Posterior vena cava (tissue), 2 donors: ENCODE measurements at regions not wholly inside any gene's neighbourhood (a gene's known extent, or its start where the extent isn't known, plus 50 kb on each side); places are given as distances from the start of the nearest gene placed in this dataset.

Source experiments
- DNase-seq: peaks from one replicate; pipeline ENCODE4 v3.0.0-alpha.2; 2020; ENCODE audit warnings: low spot score
- intact Hi-C, 2 donors: fragments of 100-400 bp; cut with DNase I; formaldehyde crosslinking; loops; one replicate each; pipeline versions ENCODE4 v1.14.1 to v1.14.2; 2022 to 2023
- donor health status: DM: yes; HTN: yes; CAD: no.
- donor health status: DM: yes; HTN: yes; CAD: no.

DNA sequence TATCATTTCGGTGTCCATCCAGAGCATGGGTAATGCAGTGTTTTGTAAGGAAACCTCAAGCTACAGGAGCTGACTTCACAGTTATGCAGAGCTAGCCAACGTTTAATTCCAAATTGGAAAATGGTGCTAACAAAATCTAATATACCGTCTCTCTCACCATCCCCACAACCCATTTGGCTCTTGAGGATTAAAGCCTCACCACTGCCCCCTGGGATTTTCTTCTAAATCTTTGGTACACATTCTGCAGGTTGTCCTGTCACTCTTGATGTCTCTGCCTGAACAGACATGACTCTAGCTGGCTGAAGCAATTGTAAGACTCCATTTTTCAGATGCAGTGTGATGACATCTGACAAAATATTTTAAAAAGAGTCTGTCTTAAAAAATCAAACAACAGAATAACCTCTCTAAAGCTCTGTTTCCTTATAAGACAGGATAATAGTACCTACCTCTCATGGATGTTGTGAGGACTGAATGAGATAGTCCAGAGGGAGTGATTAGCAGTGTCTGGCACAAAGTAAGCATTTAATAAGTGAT is 451.8 kb downstream of the SUCLA2 start:
- DNase-seq = no peak

DNA sequence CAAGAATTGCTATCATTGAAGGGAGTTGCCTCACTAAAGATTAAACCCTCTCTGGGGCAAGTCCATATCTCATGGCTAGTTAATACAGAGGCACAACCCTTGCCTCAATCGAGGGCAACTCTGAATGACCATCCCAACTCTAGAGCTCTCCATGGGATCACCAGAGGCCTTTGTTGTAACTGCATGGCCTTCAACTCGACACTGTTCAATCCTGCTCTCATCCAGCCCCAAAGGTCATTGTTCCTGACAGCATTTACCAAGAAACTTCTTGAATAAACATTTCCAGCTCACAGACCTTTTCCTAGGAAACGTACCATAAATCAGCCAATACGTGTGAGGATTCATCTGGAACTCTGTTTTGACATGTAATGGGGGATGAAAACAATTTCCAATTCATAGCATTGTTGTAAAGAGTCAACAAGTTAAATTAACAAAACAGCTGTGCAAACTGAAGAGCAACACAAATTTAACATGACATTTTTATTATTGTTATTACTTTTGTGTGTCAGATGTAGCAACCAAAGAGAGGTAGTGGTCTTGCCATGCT is 452.7 kb downstream of the SUCLA2 start:
- intact Hi-C loops = no loop called here
- DNase-seq = no peak

More for the DNA sequence above, 451.8 kb downstream of the SUCLA2 start:
- intact Hi-C loops = no loop called here

DNA sequence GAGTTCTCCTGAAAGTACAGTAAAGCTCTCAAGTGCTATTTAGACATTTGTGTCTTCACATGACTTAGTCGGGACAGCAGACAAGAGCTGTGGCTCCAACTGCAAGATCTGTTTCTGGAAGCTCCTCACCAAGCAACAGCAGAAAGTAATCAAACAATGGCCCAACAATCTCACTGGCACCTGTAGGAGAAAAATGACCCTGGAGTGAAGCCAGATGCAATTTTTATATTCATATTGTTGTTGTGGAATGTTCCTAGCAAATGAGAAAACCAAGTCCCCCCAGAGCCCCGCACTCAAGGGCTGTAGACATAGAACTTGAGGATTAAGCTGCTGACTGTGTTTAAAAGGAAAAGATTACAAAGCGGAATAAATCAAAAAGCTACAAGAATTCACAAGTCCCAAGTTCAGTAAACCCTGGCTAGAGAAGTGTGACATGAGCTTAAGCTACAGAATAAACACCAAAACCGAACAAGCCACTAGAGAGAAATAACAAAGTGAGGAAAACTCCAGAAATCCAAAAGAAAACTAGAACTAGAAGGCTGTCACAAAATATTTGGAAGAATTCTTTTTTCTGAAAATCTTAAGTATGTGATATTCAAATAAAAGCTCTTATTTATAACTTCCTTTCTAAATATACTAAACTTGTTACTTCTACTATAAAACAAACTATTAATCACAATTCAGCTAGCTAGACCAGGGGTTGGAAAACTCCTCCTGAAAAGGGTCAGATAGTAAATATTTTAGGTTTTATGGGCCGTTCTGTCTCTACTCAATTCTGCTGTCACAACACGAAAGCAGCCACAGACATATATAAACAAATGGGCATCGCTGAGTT is 454.5 kb downstream of the SUCLA2 start:
- DNase-seq = no peak
- intact Hi-C loops = no loop called here

DNA sequence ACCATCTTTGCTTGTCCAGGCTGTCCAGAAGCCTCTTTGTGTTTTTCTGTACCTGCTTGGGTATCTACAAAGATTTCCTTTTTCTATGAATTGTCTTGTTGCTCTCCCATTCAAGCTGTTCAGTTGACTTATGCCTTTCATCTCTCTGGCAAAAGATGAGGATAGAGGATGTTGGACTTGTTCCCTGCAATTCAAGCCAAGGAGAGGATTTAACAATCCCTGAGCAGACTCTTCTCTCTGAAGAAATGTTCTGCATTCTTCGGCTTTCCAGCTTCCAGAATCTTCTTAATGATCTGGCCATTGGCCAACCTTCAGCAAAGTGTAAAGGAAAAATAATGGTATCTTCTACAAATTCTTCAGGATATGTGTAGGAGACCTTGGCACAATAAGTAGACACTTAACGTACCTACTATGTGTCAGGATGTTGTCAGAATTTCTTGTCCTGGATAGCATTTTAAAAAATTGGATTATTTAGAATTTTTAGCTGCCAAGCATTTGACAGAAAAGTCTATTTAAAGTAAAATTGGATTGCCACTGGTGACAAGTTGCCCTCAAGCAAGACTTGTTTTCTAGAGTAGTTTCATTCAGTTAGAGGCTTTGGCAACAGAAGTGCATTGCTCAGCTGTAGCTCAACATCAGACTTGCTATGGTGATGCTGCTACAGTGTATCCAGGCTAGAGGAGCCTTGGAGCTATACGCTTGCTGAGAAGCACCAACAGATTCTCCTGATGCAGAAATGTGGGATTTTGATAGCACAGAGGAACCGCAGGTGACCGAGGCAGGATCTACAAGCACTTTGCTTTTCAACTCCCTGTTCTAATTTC is 455.7 kb downstream of the SUCLA2 start:
- intact Hi-C loops = no loop called here
- no peak for DNase-seq

DNA sequence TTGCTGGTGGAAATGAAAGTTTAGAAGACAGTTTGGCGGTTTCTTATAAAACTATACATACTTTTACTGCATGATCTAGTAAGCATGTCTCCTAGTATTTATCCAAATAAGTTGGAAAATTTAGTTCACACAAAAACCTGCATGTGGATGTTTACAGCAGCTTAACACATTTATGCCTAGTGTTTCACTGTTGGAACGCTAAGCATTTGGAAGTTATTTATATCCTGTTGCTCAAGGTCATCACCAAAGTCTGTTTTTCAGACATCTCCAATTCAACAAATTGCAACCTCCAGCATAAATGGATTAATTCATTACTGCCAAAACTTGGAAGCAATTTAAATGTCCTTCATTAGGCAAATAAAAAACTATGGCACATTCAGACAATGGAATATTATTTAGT is 461.8 kb downstream of the SUCLA2 start:
- intact Hi-C loops = no loop called here

DNA sequence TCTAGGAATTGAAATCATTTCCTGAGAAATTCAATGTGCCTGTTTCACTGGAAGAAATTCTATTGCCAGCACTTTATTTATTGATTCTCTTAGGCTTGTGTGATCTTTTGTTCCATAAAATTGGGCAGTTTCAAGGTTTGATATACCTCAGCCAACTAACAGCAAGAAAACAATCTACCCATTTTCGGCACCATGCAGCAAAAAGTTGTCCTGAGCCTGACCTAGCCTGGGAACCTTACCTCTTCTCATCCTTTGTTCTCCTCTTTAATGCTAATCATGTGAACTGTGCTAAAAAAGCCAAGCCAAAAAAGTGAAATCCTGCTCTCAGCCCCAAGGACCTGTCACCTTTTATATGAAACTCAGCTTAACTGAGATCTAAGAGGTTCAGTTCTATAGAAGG is 477.3 kb downstream of the SUCLA2 start:
- intact Hi-C loops = no loop called here
- DNase-seq = no peak

More for the DNA sequence above, 461.8 kb downstream of the SUCLA2 start:
- DNase-seq = no peak

DNA sequence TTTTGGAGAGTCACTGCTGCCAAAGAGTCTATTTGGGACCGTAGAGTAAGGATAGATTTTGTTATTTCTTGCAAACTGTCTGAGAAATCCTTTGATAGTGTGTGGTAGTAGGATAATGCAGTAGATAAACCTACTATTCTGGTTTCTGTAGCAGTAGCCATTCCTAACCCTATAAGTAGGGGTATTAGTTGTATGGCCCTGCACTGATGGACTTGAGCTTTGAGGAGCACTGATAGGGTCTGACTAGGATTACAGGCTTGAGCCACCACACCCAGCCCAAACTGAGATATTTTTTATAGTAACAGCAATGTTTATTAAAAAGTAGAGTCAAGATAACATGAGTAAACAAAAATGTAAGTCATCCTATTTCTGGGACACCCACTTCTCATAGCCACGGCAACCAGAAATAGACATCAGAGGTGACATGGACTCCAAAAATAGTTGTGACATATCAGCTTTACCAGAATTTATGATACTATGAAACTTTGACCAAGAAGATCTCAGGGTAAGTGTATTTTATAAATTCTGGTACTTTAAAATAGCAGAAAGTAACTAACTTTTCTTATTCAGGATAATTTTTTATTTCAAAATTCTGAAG is 479.1 kb downstream of the SUCLA2 start:
- intact Hi-C loops = no loop called here
- no peak for DNase-seq

DNA sequence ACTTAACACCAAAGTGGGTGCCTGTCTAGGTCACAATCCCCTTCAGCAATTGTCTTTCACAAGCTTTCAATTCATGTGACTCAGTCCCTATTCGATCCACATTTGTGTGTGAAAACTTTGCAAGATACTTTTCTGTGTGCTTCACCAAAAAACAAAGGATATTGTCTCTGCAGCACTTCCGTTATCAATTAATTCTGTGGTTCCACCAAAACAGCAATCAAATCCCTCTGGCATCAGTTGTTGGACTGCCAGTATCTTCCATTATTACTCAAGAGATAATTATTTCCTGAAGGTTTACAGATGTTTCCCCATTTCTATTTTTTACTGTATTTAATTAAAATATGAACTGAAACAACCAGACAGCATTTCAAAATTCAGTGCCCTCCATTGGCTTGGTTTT is 481.4 kb downstream of the SUCLA2 start:
- no peak for DNase-seq
- intact Hi-C loops = no loop called here

DNA sequence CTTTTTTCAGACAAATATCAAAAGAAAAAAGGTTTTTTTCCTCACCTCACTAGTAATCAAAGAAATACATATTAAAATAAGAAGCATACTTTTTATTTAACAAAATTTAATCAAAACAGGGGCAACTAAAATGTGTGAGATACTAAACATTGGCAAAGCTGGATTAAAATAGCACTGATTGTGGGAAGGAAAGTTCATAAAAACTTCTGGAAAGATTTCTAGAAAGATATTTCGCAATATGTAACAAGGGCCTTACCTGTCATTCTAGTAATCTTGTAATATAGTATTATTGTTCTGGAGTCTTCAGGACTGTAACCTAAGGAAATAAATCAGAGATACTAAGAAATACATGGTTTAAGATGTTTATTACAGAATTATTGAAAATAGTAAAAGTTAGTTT is 482.5 kb downstream of the SUCLA2 start:
- intact Hi-C loops = no loop called here
- no peak for DNase-seq

DNA sequence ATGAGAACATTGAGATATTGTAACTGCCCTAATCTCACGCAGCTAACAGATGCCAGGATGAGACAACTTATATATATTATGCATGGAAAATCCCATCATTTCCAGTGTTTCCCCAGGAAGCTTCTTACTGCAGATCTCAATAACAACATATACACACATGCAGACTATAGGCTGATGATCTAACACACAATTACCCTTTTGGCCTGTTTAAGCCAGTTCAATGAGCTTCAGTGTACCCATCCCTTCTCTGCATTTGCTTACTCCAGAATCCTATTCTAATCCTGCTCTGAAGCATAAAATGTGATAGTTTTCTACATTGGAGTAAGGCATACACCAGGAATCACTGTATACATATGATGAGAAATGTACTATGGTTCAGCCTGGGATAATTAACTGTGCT is 489.4 kb downstream of the SUCLA2 start:
- no peak for DNase-seq
- intact Hi-C loops = no loop called here

DNA sequence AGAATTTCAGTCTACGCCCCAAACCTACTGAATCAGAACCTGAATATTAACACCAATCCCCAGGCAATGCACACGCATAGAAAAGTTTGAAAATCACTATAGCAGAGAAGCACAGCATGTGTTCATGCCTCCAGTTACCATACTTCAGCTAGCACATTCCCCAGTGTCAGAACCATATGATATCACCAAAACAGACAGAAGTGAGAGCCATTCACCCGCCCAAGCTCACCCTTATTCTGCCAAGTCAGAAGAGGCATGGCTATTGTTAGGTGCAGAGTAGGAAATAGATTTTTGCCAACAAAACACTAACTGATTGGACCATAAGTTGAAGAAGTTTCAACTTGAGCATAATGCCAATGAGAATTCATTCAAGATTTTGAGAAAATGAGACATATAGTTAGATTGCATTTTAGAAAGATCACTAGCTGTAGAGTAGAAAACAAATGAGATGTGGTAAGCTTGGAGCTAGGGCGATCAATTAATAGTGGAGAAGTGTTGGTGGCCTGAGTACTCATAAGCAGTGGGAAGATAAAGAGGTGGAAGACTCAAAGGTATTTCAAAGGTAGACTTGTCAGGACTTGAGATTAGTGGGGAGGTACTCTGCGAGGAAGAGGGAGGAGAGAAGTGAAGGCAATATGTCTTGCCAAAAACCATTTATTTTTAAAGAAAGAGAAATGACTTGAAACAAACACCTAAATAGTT is 492.4 kb downstream of the SUCLA2 start:
- no peak for DNase-seq
- intact Hi-C loops = no loop called here

DNA sequence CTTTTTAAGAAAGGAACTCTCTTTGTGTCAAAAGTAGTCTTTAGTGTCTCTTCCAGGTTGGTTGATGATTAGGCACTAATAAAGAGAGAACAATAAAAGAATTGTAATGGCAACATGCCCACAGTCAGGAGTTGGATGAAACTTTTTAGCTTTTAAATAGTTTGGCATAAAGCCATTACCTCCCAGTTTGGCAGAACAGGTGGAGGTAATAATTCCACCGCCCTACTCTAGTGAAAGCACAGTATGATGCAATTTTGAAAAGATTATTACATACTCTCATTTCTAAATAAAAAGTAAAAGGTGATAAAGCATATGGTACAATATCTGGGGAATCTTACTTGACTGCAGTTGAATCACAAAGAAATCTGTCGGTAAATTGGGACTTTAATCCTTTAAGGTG is 497.6 kb downstream of the SUCLA2 start:
- no peak for DNase-seq
- intact Hi-C loops = no loop called here

DNA sequence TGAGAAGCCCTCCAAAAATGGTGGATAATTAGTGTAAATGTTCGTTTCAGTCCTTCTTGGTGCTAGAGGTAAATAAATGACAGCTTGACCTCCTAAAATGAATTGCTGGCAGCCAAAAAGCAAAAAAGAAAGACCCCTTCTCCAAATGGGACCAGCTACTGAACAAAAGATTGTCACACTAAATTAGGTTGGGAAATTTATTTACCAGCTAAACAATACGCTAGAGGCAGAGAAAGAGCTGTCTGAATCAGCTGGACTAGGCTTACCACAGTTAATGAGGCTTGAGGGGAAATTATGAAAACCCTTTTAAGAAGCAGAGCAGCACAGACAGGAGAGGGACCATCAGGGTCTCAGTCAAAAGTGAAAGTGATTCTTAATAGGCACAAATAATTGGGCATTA is 498.9 kb downstream of the SUCLA2 start:
- DNase-seq = no peak
- intact Hi-C loops = no loop called here

DNA sequence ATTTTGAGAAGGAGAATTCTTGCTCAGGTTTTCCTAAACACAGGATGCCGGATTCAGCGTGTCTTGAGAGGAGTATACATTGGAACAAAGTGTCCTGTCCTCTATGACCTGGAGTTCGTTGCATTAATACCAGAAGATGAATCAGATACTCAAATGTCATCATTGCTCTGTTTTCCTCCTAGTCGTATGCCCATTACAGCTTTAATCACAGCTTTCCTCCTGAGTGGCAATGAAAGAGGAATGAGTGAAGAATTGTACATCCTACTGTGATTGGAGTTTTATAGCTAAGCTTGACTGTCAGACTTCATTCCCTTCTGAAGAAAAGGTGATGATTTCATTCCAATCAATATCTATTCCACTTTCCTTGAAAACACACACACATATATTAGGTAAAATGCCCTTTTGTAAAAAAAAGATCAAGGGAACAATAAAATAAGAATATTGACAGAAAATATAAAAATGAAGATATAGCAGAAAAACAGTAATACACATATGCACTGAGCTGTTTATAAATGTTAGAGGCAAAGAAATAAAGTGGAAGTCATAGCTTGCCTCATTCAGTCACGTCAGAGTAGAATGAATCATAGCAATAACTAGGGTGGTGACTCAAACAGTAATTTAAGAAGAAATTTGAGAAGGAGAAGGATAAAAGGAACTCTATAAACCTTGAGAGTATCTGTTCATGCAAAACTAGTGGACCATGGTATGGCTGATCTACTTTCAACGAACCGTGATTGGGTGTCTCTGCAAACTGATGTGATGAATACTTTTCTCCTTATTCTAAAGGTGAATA is 501.5 kb downstream of the SUCLA2 start:
- intact Hi-C loops = no loop called here

DNA sequence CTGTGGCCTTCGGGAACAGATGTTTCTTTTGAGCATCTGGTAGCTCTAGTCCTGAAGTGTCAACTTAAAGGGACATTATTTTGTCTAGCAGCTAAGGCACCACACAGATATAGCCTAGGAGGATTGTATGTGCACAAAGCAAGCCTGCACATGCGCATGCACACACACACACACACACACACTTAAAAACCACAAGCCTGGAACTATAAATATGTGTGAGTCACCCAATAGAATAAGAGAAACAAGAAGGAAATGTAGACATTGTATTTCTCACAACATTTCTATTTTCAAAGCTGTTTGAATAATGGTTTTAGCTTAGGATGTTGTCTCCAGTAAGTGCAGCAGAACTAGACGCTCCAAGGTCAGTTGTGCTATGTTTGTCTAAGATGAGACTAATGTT is 516.5 kb downstream of the SUCLA2 start:
- intact Hi-C loops = no loop called here
- no peak for DNase-seq

More for the DNA sequence above, 501.5 kb downstream of the SUCLA2 start:
- DNase-seq = no peak

DNA sequence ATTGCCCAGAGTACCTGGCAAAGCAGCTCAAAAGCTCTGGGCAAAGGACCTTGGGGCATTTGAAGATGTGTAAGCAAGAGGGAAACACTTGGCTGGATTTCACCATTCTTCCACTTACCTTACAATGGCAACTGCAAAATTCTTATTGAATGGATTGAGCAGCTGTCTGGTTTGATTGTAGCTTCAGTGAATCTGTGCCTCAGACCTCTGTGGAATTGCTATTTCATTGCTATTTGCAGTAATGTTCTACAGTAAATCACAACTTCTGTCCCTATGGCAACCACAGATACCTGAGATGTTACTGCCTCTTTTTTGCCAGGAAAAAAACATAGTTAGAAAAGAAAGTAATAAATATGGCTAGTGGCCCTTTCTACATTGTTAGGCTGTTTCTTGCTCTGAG is 519.5 kb downstream of the SUCLA2 start:
- DNase-seq = no peak
- intact Hi-C loops = no loop called here

DNA sequence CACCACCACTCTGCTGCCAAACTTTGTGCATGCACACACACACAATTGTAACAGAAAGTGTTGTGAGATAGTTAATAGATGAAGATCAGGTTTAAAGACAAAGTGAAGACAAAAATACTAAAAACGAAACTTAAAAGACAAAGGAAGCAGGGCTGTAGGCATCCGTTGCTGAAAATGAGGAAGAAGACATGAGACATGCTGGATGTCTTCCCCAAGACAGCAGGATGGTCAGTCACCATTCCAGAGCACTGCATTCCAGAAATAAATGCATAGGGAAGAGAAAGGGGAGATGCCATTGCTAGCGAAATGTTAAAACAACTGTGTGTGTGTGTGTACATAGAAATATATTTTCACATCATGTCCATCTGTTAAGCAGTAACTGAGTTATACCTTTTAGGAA is 520.1 kb downstream of the SUCLA2 start:
- intact Hi-C loops = no loop called here
- DNase-seq = no peak

DNA sequence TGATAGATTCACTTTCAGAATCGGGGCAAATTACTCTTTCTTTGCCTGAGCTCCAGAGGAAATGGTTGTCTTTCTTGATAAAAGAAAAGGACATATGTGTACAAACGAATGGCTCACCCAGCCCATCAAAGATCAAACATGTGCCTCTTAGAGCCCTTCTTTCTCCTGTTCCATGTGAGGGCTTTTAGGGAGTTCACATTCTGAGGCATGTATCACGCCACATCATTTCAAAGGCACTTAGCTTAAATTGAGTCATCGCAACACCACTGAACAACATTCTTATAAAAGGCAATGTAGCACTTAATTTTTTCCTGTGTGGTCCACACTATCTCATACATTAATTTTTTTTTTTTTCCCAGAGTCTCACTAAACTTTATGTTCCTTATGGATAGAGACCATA is 521.0 kb downstream of the SUCLA2 start:
- intact Hi-C loops = no loop called here
- no peak for DNase-seq
